ENCODE measurements at regions not wholly inside any gene's neighbourhood (a gene's known extent, or its start where the extent isn't known, plus 50 kb on each side); places are given as distances from the start of the nearest gene placed in this dataset.

DNA sequence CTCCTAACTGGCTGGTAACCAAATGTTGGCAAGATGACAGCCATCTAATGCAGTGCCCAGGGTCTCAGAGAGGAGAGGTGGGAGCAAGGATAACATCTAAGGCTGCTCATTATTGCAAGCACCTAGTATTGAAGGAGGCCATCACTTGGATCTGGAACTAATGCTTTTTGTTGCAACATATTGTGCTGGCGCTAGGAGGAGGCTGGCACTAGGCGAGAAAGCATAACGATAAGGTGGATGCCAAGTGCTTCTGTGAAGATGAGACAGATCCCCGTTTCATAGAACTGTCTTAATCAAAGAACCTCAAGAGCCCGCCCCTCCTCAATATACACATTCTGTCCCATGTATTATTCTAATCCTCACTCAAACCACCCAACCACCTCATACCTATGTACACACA is 774.0 kb downstream of the VRK1 start:
- DNase-seq: no peak
- H3K9me3 ChIP-seq (ENCODE audit: control insufficient read depth, low read length): peaks cover 2% of the 10 kb centered on the region
- H3K4me3 ChIP-seq (ENCODE audit: low read length): no peak overlapping the region
- H3K27me3 ChIP-seq (ENCODE audit: control insufficient read depth, insufficient read depth): no peaks in the 10 kb centered on the region
- no peak overlapping the region for H3K27ac ChIP-seq (ENCODE audit: low read length)
- intact Hi-C loops (cut with DNase I): no loop called here
- WGBS: 86% methylated on average over 5 of the region's 5 CpGs
- no peaks in the 10 kb centered on the region for H3K4me1 ChIP-seq (ENCODE audit: control insufficient read depth, insufficient read depth, low read length)
- no peak for ATAC-seq

DNA sequence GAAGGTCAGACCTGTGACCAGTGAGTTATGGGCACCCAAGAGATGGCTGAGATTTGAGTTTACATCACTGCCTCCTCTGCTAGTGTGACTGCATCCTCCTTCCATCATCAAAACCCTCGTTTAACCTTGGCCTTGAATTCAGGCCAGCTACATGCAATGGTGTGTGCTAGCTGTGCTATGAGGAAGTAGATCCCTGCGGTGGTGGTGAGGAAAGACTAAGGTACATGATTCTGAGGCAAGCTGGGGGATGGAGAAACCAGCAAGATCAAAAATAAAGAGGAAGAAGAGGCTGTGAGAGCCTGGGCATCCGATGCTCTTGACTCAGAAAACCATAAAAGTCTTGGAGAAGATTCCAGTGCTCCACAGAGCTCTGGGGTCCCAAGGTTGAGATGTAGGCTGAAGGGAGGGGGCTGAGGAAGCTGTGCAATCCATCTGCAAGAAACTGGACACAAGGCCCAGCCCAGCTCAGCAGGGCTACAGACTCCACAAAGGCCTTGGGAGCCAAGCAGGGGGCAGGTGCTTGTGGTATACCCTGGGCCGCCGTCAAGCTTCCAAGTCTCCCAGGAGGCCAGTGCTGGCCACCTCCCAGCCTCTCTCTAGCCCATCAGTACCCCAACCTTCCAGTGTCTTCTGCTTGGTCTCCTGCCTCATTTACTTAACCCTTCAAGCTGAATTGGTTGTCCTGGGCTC is 774.8 kb downstream of the VRK1 start:
- 67% methylated on average over 5 of the region's 5 CpGs for WGBS
- intact Hi-C loops (cut with DNase I): no loop called here
- Histone ChIP-seq H3K27me3 (ENCODE audit: control insufficient read depth, insufficient read depth) (no peaks in the 10 kb centered on the region), H3K4me1 (ENCODE audit: control insufficient read depth, insufficient read depth, low read length) (no peaks in the 10 kb centered on the region), H3K27ac (ENCODE audit: low read length) (no peak overlapping the region), H3K9me3 (ENCODE audit: control insufficient read depth, low read length) (no peaks in the 10 kb centered on the region), H3K4me3 (ENCODE audit: low read length) (no peak overlapping the region)
- DNase-seq (no peak), ATAC-seq (no peak)

DNA sequence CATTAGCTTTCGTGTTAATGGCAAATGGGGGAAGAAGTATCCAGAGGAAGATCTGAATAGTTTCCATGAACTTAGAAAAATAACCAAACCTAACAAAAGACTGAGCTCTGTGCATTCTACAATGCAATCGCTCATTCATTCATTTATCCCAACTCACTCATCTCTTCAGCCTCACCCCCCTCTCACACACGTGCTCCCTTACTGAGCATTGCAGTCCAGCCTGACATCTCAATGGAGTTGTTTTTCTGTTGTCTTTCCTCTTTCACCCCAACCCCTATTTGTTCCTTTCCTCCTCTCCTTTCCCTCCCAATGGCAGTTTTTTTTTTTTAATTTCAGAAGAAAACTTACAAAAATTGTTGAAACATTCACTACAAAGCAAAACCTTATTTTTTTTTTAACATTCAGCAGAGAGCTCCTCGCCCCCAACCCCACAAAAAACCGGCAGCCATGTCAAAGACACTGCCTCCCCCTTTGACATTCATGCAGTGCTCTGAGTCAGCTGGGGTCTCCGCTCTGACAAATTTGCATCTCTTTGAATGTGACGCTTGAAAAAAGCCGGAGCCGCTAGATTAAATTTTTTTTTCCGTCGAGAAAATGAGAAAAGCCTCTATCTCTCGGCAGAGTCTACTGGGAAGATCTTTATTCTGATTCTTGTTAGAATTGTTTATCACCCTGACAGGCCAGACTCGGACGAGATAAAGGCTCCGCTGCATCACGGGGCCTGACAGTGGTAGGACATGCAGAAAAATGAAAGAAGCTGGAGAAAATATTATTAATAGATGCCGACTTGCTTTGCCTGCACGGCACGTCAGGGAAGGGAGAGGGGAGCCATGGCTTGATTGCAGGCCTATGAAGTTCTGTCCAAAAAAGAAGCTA is 775.6 kb downstream of the VRK1 start:
- Histone ChIP-seq H3K4me1 (ENCODE audit: control insufficient read depth, insufficient read depth, low read length) (no peaks in the 10 kb centered on the region), H3K9me3 (ENCODE audit: control insufficient read depth, low read length) (no peaks in the 10 kb centered on the region), H3K27ac (ENCODE audit: low read length) (no peak overlapping the region), H3K27me3 (ENCODE audit: control insufficient read depth, insufficient read depth) (no peaks in the 10 kb centered on the region), H3K4me3 (ENCODE audit: low read length) (no peak overlapping the region)
- WGBS: 33% methylated on average over 19 of the region's 19 CpGs
- ATAC-seq (no peak), DNase-seq (no peak)
- intact Hi-C loops (cut with DNase I): no loop called here

DNA sequence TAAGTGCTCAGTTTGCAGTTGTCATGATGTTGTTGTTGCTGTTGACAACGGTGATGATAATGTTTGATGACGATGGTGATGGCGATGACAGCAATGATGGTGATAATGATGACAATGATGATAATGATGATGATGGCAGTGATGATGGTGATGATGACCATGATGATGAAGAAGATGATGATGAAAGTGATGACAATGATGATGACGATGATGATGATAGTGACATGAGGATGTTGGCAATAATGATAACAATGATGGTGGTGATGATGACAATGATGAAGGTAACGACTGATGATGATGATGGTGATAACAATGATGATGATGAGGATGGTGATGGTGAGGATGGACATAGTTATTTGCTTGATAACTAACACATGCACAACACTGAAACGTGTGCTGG is 778.5 kb downstream of the VRK1 start:
- H3K27me3 ChIP-seq (ENCODE audit: control insufficient read depth, insufficient read depth): no peaks in the 10 kb centered on the region
- no peak for DNase-seq
- intact Hi-C loops (cut with DNase I): no loop called here
- WGBS: 85% methylated on average over 6 of the region's 6 CpGs
- H3K4me1 ChIP-seq (ENCODE audit: control insufficient read depth, insufficient read depth, low read length): no peaks in the 10 kb centered on the region
- no peaks in the 10 kb centered on the region for H3K9me3 ChIP-seq (ENCODE audit: control insufficient read depth, low read length)
- H3K27ac ChIP-seq (ENCODE audit: low read length): no peak overlapping the region
- no peak for ATAC-seq
- H3K4me3 ChIP-seq (ENCODE audit: low read length): no peak overlapping the region

DNA sequence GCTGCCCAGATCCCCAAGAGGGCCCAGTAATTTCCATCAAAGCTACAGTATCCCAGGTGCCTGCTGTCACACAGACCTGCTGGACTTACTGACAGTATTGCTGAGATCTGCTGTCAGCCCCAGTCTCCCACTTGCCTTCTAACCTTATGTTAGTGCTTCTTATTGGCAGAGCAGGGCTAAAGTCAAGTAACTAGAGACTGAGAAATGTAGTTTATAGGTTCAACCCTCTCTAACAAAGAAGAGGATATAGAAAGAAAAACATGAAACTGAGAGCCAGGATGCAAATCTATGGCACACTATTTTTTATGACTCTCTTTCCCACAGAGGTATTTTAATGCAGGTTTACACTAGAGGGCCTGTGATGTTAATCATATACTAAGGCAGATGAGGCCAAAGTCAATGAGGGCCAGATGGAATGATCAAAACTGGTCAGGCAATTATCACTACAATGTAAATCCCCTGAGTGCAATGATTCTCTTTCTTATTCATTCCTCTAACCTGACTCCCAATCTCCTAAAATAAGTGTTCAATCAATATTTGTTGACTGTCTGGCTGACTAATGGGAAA is 781.9 kb downstream of the VRK1 start:
- H3K9me3 ChIP-seq (ENCODE audit: control insufficient read depth, low read length): no peaks in the 10 kb centered on the region
- ATAC-seq (no peak), DNase-seq (no peak)
- intact Hi-C loops (cut with DNase I): no loop called here
- H3K4me1 ChIP-seq (ENCODE audit: control insufficient read depth, insufficient read depth, low read length): no peaks in the 10 kb centered on the region
- no peak overlapping the region for H3K27ac ChIP-seq (ENCODE audit: low read length)
- H3K27me3 ChIP-seq (ENCODE audit: control insufficient read depth, insufficient read depth): no peaks in the 10 kb centered on the region
- H3K4me3 ChIP-seq (ENCODE audit: low read length): no peak overlapping the region

DNA sequence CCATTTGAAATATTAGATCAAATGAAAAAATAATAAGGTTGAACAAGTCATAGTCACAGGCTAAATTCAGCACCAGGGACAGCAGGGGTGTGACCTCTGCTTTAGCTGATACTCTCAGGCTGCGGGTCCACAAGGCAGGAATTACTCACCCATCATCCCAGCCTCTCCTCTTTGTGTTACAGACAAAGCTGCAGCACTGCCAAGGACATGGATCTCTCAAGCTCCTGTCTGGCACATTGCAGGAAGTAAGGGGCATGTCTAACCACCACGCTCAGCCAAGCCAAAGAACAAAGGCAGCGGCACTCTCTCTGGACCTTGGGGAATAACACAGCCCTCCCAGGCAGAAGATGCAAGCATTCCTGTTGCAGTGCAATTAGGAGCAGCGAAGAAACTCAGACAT is 783.8 kb downstream of the VRK1 start:
- Histone ChIP-seq H3K9me3 (ENCODE audit: control insufficient read depth, low read length) (no peaks in the 10 kb centered on the region), H3K4me1 (ENCODE audit: control insufficient read depth, insufficient read depth, low read length) (no peaks in the 10 kb centered on the region), H3K4me3 (ENCODE audit: low read length) (no peak overlapping the region), H3K27me3 (ENCODE audit: control insufficient read depth, insufficient read depth) (no peaks in the 10 kb centered on the region), H3K27ac (ENCODE audit: low read length) (no peak overlapping the region)
- ATAC-seq (no peak), DNase-seq (no peak)
- intact Hi-C loops (cut with DNase I): no loop called here
- 39% methylated on average over 4 of the region's 4 CpGs for WGBS

DNA sequence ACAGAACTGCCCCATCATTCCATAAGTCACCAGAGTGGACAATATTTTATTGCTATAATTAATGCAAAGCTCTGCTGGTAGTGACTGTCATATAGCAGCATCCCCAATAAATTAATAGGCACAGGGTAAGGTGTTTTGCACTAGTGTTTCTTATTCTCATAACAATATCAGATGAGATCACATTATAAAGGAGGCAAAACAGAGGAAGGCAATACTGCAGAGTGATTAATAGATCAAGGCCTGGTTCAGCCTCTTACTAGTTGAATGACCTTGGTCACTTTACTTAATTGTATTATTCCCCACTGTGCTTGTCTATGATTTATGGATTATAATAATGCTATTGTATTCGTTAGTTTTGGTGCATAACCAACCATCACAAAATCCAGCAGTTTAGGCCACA is 784.8 kb downstream of the VRK1 start:
- no peaks in the 10 kb centered on the region for H3K27me3 ChIP-seq (ENCODE audit: control insufficient read depth, insufficient read depth)
- no peak overlapping the region for H3K4me3 ChIP-seq (ENCODE audit: low read length)
- WGBS: 62% methylated on average over 1 of the region's 1 CpG
- ATAC-seq (no peak), DNase-seq (no peak)
- H3K4me1 ChIP-seq (ENCODE audit: control insufficient read depth, insufficient read depth, low read length): no peaks in the 10 kb centered on the region
- H3K9me3 ChIP-seq (ENCODE audit: control insufficient read depth, low read length): no peaks in the 10 kb centered on the region
- H3K27ac ChIP-seq (ENCODE audit: low read length): no peak overlapping the region
- intact Hi-C loops (cut with DNase I): no loop called here

DNA sequence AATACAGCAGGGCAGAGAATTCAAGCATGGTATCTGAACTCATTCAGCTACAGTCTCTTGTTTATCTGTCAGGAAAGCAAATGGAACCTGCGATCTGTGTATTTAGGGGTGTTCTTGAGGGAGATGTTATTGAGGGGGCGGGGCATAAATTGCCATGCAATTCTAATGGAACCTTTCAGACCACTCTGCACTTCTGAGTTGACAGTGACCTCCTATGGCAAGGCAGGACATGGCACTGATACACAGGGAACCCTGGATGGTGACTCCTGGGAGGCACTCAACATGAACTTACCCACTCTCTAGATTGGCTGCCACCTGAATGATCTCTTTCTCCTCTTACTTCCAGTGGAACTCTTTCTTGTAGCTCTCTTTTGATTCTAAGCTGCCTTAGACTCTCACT is 787.3 kb downstream of the VRK1 start:
- Histone ChIP-seq H3K9me3 (ENCODE audit: control insufficient read depth, low read length) (no peaks in the 10 kb centered on the region), H3K4me3 (ENCODE audit: low read length) (no peak overlapping the region), H3K27me3 (ENCODE audit: control insufficient read depth, insufficient read depth) (no peaks in the 10 kb centered on the region), H3K4me1 (ENCODE audit: control insufficient read depth, insufficient read depth, low read length) (no peaks in the 10 kb centered on the region), H3K27ac (ENCODE audit: low read length) (no peak overlapping the region)
- no peak for DNase-seq
- no peak for ATAC-seq
- intact Hi-C loops (cut with DNase I): no loop called here
- 50% methylated on average over 2 of the region's 2 CpGs for WGBS

DNA sequence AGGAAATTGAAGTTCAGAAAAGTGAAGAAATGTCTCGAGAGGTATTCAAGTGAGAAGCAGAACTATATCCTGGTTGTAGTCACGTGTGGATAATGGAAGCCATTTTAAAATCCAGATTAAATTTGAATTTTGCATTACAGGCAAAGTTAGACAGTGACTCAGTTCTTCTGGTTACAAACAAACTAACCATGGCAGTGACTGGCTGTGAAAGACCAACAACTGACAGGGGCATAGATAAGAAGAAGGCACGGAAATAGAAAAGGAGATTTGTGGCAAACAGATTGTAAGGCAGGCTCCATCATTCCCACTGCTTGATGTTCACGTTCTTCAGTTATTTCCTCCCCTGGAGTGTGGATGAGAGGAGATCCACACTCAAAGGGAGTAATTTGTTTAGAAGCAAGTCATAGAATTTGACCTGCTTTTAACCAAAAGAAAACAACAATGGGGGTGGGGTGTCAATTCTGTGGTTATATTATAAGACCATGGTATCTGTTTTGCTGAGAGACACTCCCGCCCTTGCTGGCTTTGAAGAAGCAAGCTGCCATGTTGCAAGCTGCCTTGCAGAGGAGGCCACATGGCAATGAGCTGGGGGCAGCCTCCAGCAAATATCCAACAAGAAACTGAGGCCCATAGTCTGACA is 795.3 kb downstream of the VRK1 start:
- WGBS: 53% methylated on average over 5 of the region's 5 CpGs
- H3K4me1 ChIP-seq (ENCODE audit: control insufficient read depth, insufficient read depth, low read length): no peaks in the 10 kb centered on the region
- H3K4me3 ChIP-seq (ENCODE audit: low read length): no peak overlapping the region
- H3K27ac ChIP-seq (ENCODE audit: low read length): no peak overlapping the region
- no peak for DNase-seq
- no peaks in the 10 kb centered on the region for H3K9me3 ChIP-seq (ENCODE audit: control insufficient read depth, low read length)
- H3K27me3 ChIP-seq (ENCODE audit: control insufficient read depth, insufficient read depth): no peaks in the 10 kb centered on the region
- intact Hi-C loops (cut with DNase I): no loop called here
- no peak for ATAC-seq

DNA sequence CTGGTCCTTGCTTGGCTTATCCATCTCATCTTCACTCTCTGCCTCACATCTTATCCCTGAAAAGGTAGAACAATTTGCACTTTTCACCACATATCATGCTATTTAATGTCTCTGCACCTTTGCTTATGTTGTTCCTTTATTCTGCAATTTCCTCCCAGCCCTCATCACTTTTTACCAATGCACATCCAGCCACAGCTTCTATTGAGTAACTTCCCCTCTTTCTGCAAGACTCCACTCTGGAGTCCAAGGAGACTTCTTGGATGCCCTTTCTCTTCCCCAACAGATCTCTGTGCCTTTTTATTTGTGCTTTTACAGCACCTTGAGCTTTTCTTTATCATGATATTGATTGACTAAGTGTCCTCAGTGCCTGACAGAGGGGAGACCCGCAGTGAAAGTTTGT is 797.1 kb downstream of the VRK1 start:
- H3K4me3 ChIP-seq (ENCODE audit: low read length): no peak overlapping the region
- intact Hi-C loops (cut with DNase I): no loop called here
- DNase-seq (no peak), ATAC-seq (no peak)
- 83% methylated on average over 1 of the region's 1 CpG for WGBS
- H3K4me1 ChIP-seq (ENCODE audit: control insufficient read depth, insufficient read depth, low read length): no peaks in the 10 kb centered on the region
- no peaks in the 10 kb centered on the region for H3K9me3 ChIP-seq (ENCODE audit: control insufficient read depth, low read length)
- H3K27ac ChIP-seq (ENCODE audit: low read length): no peak overlapping the region
- no peaks in the 10 kb centered on the region for H3K27me3 ChIP-seq (ENCODE audit: control insufficient read depth, insufficient read depth)

DNA sequence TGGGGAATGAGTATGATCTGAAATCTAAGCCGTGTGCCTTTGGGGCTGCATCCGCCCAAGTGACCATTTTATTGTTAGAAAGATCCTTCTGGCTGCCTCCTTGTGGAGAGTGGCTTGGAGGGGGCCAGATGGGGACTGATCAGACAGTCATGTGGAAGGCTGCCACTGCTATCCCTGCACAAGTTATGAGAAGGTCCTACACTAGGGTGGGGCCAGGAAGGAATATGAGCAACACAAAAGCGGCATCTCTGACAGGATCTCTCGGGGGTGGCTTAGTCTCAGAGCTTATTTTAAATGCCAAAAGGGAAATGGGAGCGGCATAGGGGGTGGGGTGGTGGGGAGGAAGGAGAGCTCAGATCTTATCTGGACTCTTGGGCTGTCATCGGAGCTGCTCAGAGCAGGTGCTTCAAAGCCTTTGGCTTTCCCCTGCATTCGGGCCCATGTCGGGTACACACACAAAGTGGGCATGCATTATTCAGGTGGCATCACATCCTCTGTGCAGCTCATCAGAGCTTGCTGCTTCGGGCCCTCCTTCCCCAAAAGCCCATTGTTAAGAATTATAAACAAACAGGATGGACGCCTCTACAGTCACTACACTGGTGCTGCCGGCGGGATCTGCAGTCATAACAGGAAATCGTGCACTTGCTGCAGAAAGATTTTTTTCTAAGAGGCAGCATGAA is 805.4 kb downstream of the VRK1 start:
- no peaks in the 10 kb centered on the region for H3K9me3 ChIP-seq (ENCODE audit: control insufficient read depth, low read length)
- ATAC-seq: peak; percentile 16 to 42
- 52% methylated on average over 13 of the region's 13 CpGs for WGBS

More for the DNA sequence above, 805.4 kb downstream of the VRK1 start:
- H3K4me1 ChIP-seq (ENCODE audit: control insufficient read depth, insufficient read depth, low read length): no peaks in the 10 kb centered on the region
- H3K27me3 ChIP-seq (ENCODE audit: control insufficient read depth, insufficient read depth): no peaks in the 10 kb centered on the region
- no peak overlapping the region for H3K4me3 ChIP-seq (ENCODE audit: low read length)
- intact Hi-C loops (cut with DNase I): no loop called here
- H3K27ac ChIP-seq (ENCODE audit: low read length): no peak overlapping the region
- peak in 1 of 3 donors; percentile 50 for DNase-seq
